RCC 7860 (cell line): ENCODE measurements at regions not wholly inside any gene's neighbourhood (a gene's known extent, or its start where the extent isn't known, plus 50 kb on each side); places are given as distances from the start of the nearest gene placed in this dataset.
"Not testable (repeated sequence)": the region's sequence is repeated elsewhere in the genome, so short reads cannot be mapped to it uniquely, and the experiment has no call there.

ENCODE experiments used
- DNase-seq: peaks from one replicate; pipeline ENCODE4 v3.0.0-alpha.2; 2015; ENCODE audit warnings: low spot score
- FAIRE-seq: peaks from 2 replicates; lab custom pipeline; 2012; peaks lifted over from hg19 to GRCh38; lab: Jason Lieb, UNC

GRCh38 chr3:178137206-178137605 is 399.0 kb upstream of the KCNMB2 start:
- DNase-seq (no peak), FAIRE-seq (no peak)

- no peak for DNase-seq
- no peak for FAIRE-seq
Observed at GRCh38 chr3:178137831-178138230, 398.4 kb upstream of the KCNMB2 start.

- no peak for FAIRE-seq
- DNase-seq = no peak
Observed at GRCh38 chr3:178139116-178139515, 397.1 kb upstream of the KCNMB2 start.

- no peak for DNase-seq
- no peak for FAIRE-seq
Observed at GRCh38 chr3:178140531-178141304, 395.5 kb upstream of the KCNMB2 start.

GRCh38 chr3:178141305-178141684 is 394.9 kb upstream of the KCNMB2 start:
- not testable (repeated sequence) for DNase-seq, FAIRE-seq

- DNase-seq (no peak), FAIRE-seq (no peak)
Observed at GRCh38 chr3:178146406-178146831, 389.8 kb upstream of the KCNMB2 start.

GRCh38 chr3:178147001-178147400 is 389.2 kb upstream of the KCNMB2 start:
- no peak for FAIRE-seq
- no peak for DNase-seq

GRCh38 chr3:178152031-178152806 is 384.0 kb upstream of the KCNMB2 start:
- no peak for FAIRE-seq

GRCh38 chr3:178152988-178153387 is 383.2 kb upstream of the KCNMB2 start:
- DNase-seq = no peak
- no peak for FAIRE-seq

More at GRCh38 chr3:178152031-178152806, 384.0 kb upstream of the KCNMB2 start:
- no peak for DNase-seq

- DNase-seq (no peak), FAIRE-seq (no peak)
Observed at GRCh38 chr3:178155521-178155920, 380.7 kb upstream of the KCNMB2 start.

- FAIRE-seq (no peak), DNase-seq (no peak)
Observed at GRCh38 chr3:178156301-178156700, 379.9 kb upstream of the KCNMB2 start.

- DNase-seq (no peak), FAIRE-seq (no peak)
Observed at GRCh38 chr3:178159691-178160220, 376.5 kb upstream of the KCNMB2 start.

- FAIRE-seq (peak; percentile 50), DNase-seq (no peak)
Observed at GRCh38 chr3:178169421-178169820, 366.8 kb upstream of the KCNMB2 start.

- FAIRE-seq (peak; percentile 96), DNase-seq (peak; percentile 91)
Observed at GRCh38 chr3:178170698-178171535, 365.3 kb upstream of the KCNMB2 start.

- DNase-seq (no peak), FAIRE-seq (no peak)
Observed at GRCh38 chr3:178172121-178172520, 364.1 kb upstream of the KCNMB2 start.

GRCh38 chr3:178174201-178174915 is 361.9 kb upstream of the KCNMB2 start:
- DNase-seq (no peak), FAIRE-seq (no peak)

GRCh38 chr3:178181088-178181487 is 355.1 kb upstream of the KCNMB2 start:
- no peak for DNase-seq
- no peak for FAIRE-seq

- FAIRE-seq (no peak), DNase-seq (no peak)
Observed at GRCh38 chr3:178181784-178182183, 354.5 kb upstream of the KCNMB2 start.

- no peak for FAIRE-seq
Observed at GRCh38 chr3:178182337-178182779, 353.9 kb upstream of the KCNMB2 start.

GRCh38 chr3:178184833-178185232 is 351.4 kb upstream of the KCNMB2 start:
- no peak for FAIRE-seq
- DNase-seq = no peak

More at GRCh38 chr3:178182337-178182779, 353.9 kb upstream of the KCNMB2 start:
- DNase-seq = no peak
